Ascending aorta (tissue), 2 donors: ENCODE measurements at regions not wholly inside any gene's neighbourhood (a gene's known extent, or its start where the extent isn't known, plus 50 kb on each side); places are given as distances from the start of the nearest gene placed in this dataset.

ENCODE experiments used
- DNase-seq, 2 donors: peaks; one replicate each; pipeline ENCODE4 v3.0.0-alpha.2; 2019; ENCODE audit warnings: low spot score in 2 of 2
- H3K27ac ChIP-seq, 2 donors: fragments of 200-600 bp; sonication (generic); one replicate each; pipeline ENCODE4 v1.5.1; 2016 to 2017; ENCODE audit warnings: mild to moderate bottlenecking in 1 of 2
- H3K27me3 ChIP-seq: fragments of 200-600 bp; sonication (generic); one replicate; pipeline ENCODE4 v1.5.1; 2017
- H3K36me3 ChIP-seq, 2 donors: fragments of 200-600 bp; sonication (generic); one replicate each; pipeline ENCODE4 v1.5.1; 2016
- H3K4me1 ChIP-seq, 2 donors: fragments of 200-600 bp; sonication (generic); one replicate each; pipeline ENCODE4 v1.5.1; 2016 to 2017; ENCODE audit warnings: mild to moderate bottlenecking in 1 of 2
- H3K4me3 ChIP-seq, 2 donors: fragments of 200-600 bp; sonication (generic); one replicate each; pipeline ENCODE4 v1.5.1; 2016 to 2017; ENCODE audit warnings: mild to moderate bottlenecking in 1 of 2
- H3K9me3 ChIP-seq, 2 donors: fragments of 200-600 bp; sonication (generic); one replicate each; pipeline ENCODE4 v1.5.1; 2016
- CTCF ChIP-seq, 3 experiments: fragments of 200-600 bp in 2 of 3; fragments of 450-650 bp in 1 of 3; sonication (generic) in 2 of 3; IDR thresholded peaks; one replicate each; pipeline ENCODE4 v1.5.1; 2016 to 2019; ENCODE audit warnings: antibody characterized with exemption in 3 of 3, mild to moderate bottlenecking in 1 of 3, moderate library complexity in 1 of 3
- intact Hi-C: fragments of 100-400 bp; cut with DNase I; formaldehyde crosslinking; loops from one replicate; pipeline ENCODE4 v1.15.1; 2023

DNA sequence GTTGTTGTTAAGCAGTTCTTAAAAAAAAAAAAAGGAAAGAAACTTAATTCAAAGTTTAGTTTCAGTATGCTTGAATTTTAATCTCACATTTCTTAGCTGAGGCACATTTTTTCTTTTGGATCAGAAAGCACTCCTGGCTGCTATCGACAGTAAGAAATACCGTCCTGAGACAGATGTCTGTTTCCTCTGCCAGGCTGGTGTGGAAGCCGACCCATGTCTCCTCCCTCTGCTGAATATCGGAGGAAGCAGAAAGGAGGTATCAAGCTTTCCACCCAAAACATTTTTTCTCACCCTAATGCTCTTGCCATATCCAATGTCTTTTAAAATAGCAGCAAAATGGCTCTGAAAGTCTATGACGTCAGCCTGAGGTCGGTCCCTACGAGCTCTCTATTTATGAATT lies 208.1 kb downstream of the TLE4 start:
- H3K27ac ChIP-seq: no peak overlapping the region
- H3K36me3 ChIP-seq: no peaks in the 10 kb centered on the region
- intact Hi-C loops: no loop called here
- H3K4me1 ChIP-seq: no peaks in the 10 kb centered on the region
- DNase-seq: no peak
- H3K27me3 ChIP-seq: no peaks in the 10 kb centered on the region
- no peak overlapping the region for H3K4me3 ChIP-seq
- H3K9me3 ChIP-seq: no peaks in the 10 kb centered on the region
- TF ChIP-seq CTCF (IDR thresholded peaks at IDR 0.05): no peak

DNA sequence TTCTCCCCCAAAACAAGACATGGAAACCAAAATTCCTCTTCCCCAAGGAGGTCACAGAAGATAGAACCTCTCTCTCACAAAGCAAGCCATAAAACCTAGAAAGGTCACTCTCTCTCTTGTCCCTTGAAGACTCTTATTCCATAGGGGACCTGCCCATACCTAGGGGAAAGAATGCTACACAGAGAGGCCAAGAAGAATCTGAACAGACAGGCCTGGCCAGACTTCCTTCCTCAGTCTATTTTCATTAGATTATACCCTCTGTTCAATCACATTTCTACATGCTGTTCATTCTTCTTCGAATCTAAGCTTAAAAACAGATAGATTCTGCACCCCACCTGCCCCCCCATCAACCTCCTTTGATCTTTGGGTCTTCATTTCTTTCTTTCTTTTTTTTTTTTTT lies 206.8 kb downstream of the TLE4 start:
- H3K4me1 ChIP-seq: no peaks in the 10 kb centered on the region
- no peaks in the 10 kb centered on the region for H3K9me3 ChIP-seq
- no peak for TF ChIP-seq CTCF (IDR thresholded peaks at IDR 0.05)
- H3K4me3 ChIP-seq: no peak overlapping the region
- no peaks in the 10 kb centered on the region for H3K27me3 ChIP-seq
- H3K27ac ChIP-seq: no peak overlapping the region
- DNase-seq: no peak
- no peaks in the 10 kb centered on the region for H3K36me3 ChIP-seq
- intact Hi-C loops: no loop called here

- H3K27ac ChIP-seq: no peak overlapping the region
- intact Hi-C loops: no loop called here
- no peaks in the 10 kb centered on the region for H3K9me3 ChIP-seq
- no peak for DNase-seq
- H3K4me1 ChIP-seq: no peaks in the 10 kb centered on the region
- no peaks in the 10 kb centered on the region for H3K27me3 ChIP-seq
- no peaks in the 10 kb centered on the region for H3K36me3 ChIP-seq
- no peak overlapping the region for H3K4me3 ChIP-seq
- TF ChIP-seq CTCF (IDR thresholded peaks at IDR 0.05): no peak
Observed at GRCh38 chr9:79776581-79776980, 204.8 kb downstream of the TLE4 start.
